NCI-H510A treated with DMSO at 0.1 percent for 48 hours (cell line): ENCODE measurements at regions not wholly inside any gene's neighbourhood (a gene's known extent, or its start where the extent isn't known, plus 50 kb on each side); places are given as distances from the start of the nearest gene placed in this dataset.

Experiments used
- DNase-seq: peaks from one replicate; lab custom pipeline; 2025; lab: John Stamatoyannopoulos, UW

- DNase-seq: no peak
Measured at GRCh38 chr6:114430534-114431124, 87.8 kb upstream of the HS3ST5 start.

DNA sequence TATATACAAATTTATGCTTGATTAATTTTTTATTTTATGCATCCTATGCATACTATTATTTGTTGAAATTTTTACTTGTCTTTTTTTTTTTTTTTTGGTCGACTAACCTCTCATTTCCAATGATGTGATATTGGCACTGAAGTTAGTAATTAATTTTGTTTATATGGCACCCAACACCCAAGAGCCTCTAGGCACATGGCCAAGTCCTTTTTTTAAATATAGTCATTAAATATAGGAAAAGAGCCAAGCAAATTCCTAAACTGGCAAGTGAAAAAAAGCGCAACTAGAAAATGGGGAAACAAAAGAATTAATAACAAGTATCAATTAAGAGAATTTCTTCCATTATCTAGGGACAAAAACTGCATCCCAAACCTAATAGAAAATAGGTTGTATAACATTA lies 85.5 kb upstream of the HS3ST5 start:
- DNase-seq: no peak

DNA sequence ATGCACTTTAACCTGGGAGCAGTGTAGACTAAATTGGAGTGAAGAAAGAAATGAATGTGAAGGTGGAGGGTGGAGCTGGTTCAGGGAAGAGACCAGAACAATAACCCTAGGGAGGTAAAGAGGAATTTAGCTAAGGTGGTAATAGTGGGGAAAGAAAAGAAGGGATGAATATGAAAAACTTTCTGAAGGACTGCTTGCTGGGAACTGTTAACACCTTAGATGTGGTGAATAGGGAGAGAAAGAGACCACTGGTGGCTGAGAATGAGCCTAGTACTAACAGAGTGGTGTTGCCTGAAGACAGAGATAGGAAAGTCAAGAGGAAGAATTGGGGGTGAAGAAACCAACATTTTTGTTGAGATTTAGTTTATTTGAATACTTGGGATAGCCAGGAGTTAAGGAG lies 78.4 kb upstream of the HS3ST5 start:
- DNase-seq: no peak

- DNase-seq: no peak
Measured at GRCh38 chr6:114419175-114419574, 76.4 kb upstream of the HS3ST5 start.

GRCh38 chr6:114418304-114418972 lies 75.6 kb upstream of the HS3ST5 start:
- no peak for DNase-seq

DNA sequence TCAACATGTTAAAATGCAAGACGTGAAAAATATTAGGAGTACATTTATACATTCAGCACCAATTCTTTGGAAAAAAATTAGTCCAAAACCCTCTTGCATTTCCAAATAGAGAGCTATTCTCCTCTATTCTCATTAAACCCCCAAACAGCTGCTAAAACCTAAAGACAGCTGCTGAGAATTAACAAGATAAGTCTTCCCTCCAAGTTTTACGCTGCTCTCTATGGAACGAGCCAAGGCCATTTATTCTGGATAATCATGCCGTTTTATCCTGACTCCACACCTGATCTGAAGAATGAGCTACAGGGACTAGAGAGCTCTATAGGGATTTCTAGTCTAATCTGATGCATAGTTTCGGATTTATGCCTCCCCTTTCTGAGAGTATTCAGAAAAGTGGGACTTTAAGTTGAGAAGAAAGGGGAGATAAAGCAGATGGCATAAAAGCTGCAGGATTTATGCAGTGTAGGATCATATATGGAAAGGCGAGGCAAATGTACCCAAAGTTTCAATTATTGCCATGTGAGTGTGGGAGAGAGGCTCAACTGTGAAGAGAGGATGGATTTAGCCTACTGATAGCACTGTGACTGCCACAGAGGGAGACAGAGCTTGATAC lies 64.7 kb upstream of the HS3ST5 start:
- DNase-seq: no peak

DNA sequence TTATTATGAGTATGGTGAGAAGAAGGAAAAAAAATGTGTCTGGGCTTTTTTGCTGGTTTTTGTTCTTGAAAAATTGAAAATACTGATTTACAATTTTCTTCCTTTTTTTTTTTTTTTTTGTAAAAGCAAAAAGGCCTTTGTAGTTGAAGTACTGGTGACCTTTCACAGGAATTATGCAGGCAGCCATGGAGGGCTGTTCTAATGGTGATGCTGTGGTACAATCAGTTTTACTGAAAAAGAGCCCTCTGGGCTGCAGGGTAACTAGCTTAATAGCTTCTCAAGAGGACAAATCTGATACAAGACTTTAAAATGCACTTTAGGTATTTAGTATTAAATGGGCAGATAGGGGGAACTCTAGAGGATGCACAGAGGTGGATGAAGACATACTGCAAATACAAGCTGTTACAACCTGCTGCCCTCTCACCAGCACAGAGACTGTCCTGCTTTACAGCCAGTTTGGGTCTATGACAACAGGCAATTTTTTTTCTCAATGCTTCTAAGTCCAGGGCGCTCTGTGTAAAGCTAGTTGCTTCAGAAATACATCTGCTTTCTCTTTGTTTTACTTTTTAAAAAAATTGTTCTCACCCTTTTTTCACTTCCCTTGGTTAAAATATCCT lies 61.6 kb upstream of the HS3ST5 start:
- DNase-seq: no peak

- no peak for DNase-seq
Measured at GRCh38 chr6:114403858-114404257, 61.0 kb upstream of the HS3ST5 start.

DNA sequence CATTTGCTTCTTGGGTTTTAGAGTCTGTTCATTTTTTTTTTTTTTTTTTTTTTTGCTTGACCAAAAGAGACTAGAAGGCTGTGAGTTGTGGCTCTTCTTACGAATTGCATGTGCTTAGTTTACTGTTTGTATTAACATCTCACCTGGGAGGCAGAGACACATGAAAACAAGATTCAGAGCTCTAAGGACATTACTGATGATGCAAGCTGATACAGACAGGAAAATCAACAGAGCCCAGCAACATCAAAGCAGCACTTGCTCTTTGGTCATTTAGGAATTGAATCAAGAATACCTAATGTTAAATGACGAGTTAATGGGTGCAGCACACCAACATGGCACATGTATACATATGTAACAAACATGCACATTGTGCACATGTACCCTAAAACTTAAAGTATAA lies 55.7 kb upstream of the HS3ST5 start:
- no peak for DNase-seq
